ENCODE measurements at regions not wholly inside any gene's neighbourhood (a gene's known extent, or its start where the extent isn't known, plus 50 kb on each side); places are given as distances from the start of the nearest gene placed in this dataset.

DNA sequence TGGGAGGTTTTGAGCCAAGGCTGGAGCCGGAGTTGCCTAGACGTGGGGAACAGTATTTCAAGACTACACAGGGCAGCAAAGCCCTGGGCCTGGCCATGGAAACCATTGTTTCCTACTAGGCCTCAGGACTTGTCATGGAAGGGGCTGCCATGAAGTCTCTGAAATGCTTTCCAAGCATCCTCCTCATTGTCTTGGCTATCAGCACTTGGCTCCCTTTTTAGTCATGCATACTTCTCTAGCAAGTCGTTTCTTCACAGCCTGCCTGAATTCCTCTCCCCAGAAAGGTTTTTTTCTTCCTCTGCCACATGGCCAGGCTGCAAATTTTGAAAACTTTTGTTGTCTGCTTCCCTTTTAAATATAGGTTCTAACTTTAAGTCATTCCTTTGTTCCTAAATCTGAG, 406.6 kb upstream of the TMPRSS15 start:
- Histone ChIP-seq H3K9me3 (peaks cover 0 to 21% (median 0%) of the 10 kb centered on the region in 12 donors), H3K36me3 (no peaks in the 10 kb centered on the region), H3K27ac (no peak overlapping the region), H3K4me1 (no peaks in the 10 kb centered on the region), H3K27me3 (no peaks in the 10 kb centered on the region), H3K4me3 (no peak overlapping the region)
- intact Hi-C loops (cut with DNase I), result no loop called here
- WGBS, 4 donors, result 58 to 65% (median 64%) methylated on average over 3 of the region's 3 CpGs
- DNase-seq (no peak), ATAC-seq (no peak)
- no peak for TF ChIP-seq POLR2A (IDR thresholded peaks at IDR 0.05)
- TF ChIP-seq, protein P1, sequence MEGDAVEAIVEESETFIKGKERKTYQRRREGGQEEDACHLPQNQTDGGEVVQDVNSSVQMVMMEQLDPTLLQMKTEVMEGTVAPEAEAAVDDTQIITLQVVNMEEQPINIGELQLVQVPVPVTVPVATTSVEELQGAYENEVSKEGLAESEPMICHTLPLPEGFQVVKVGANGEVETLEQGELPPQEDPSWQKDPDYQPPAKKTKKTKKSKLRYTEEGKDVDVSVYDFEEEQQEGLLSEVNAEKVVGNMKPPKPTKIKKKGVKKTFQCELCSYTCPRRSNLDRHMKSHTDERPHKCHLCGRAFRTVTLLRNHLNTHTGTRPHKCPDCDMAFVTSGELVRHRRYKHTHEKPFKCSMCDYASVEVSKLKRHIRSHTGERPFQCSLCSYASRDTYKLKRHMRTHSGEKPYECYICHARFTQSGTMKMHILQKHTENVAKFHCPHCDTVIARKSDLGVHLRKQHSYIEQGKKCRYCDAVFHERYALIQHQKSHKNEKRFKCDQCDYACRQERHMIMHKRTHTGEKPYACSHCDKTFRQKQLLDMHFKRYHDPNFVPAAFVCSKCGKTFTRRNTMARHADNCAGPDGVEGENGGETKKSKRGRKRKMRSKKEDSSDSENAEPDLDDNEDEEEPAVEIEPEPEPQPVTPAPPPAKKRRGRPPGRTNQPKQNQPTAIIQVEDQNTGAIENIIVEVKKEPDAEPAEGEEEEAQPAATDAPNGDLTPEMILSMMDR (IDR thresholded peaks at IDR 0.05), result no peak

- intact Hi-C loops (cut with DNase I), result no loop called here
- WGBS, 4 donors, result 69 to 76% (median 75%) methylated on average over 5 of the region's 5 CpGs
- ATAC-seq, result no peak
- Histone ChIP-seq H3K27ac (no peak overlapping the region), H3K4me1 (no peaks in the 10 kb centered on the region), H3K4me3 (no peak overlapping the region), H3K27me3 (no peaks in the 10 kb centered on the region), H3K36me3 (no peaks in the 10 kb centered on the region), H3K9me3 (peaks cover 0 to 30% (median 0%) of the 10 kb centered on the region in 12 donors)
- TF ChIP-seq POLR2A (IDR thresholded peaks at IDR 0.05), result no peak
- TF ChIP-seq, protein P1 (IDR thresholded peaks at IDR 0.05), result no peak
- DNase-seq, result no peak
These were observed 408.7 kb upstream of the TMPRSS15 start for GRCh38 chr21:18812308-18812707.

DNA sequence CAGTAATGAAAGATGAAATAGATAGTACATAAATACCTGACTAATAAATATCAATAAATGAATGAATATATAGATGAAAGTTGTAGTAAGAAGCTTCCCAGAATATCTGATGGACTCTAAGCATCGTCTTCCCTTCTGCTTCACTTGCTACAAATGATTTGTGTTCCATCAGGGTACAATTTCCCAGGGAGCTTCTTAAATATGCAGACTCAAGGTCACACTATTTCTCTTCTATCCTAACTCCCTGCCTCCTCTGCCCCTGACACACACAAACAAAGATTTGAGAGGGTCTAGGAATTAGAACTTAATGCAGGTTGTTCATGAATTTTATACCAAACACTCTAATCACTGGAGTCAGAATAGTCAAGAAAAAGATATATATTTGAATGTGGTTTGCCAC, 415.9 kb upstream of the TMPRSS15 start:
- 69 to 81% (median 79%) methylated on average over 1 of the region's 1 CpG for WGBS, 4 donors
- intact Hi-C loops (cut with DNase I), result no loop called here

GRCh38 chr21:18826562-18826961, 423.0 kb upstream of the TMPRSS15 start:
- Histone ChIP-seq H3K27me3 (no peaks in the 10 kb centered on the region), H3K27ac (no peak overlapping the region), H3K4me3 (no peak overlapping the region), H3K9me3 (peaks cover 0 to 10% (median 0%) of the 10 kb centered on the region in 12 donors), H3K36me3 (no peaks in the 10 kb centered on the region), H3K4me1 (no peaks in the 10 kb centered on the region)
- WGBS, 4 donors, result 71 to 77% (median 73%) methylated on average over 4 of the region's 4 CpGs
- no peak for DNase-seq
- intact Hi-C loops (cut with DNase I), result no loop called here
- no peak for ATAC-seq
- TF ChIP-seq, protein P1 (IDR thresholded peaks at IDR 0.05), result no peak
- no peak for TF ChIP-seq POLR2A (IDR thresholded peaks at IDR 0.05)

More for the DNA sequence above, 415.9 kb upstream of the TMPRSS15 start:
- Histone ChIP-seq H3K27me3 (no peaks in the 10 kb centered on the region), H3K36me3 (no peaks in the 10 kb centered on the region), H3K9me3 (peaks cover 0 to 25% (median 0%) of the 10 kb centered on the region in 12 donors), H3K4me3 (no peak overlapping the region), H3K4me1 (no peaks in the 10 kb centered on the region), H3K27ac (no peak overlapping the region)
- ATAC-seq (no peak), DNase-seq (no peak)
- TF ChIP-seq POLR2A (IDR thresholded peaks at IDR 0.05), result no peak
- TF ChIP-seq, protein P1 (IDR thresholded peaks at IDR 0.05), result no peak

Data from heart left ventricle (tissue), 16 donors.